IMR-90 (cell line): ENCODE measurements at regions not wholly inside any gene's neighbourhood (a gene's known extent, or its start where the extent isn't known, plus 50 kb on each side); places are given as distances from the start of the nearest gene placed in this dataset.

Experiments used
- BHLHE40 ChIP-seq: fragments of 150-350 bp; IDR thresholded peaks from 2 replicates; pipeline ENCODE4 v1.6.1; 2016; ENCODE audit warnings: mild to moderate bottlenecking, low read depth, low read length
- CEBPB ChIP-seq: IDR thresholded peaks from 2 replicates; pipeline ENCODE4 v1.6.1; 2012; ENCODE audit warnings: low read depth, low read length, improper control_type of control experiment
- CHD1 ChIP-seq: IDR thresholded peaks from 2 replicates; pipeline ENCODE4 v1.6.1; 2012; ENCODE audit warnings: low read depth, low read length, improper control_type of control experiment
- FOS ChIP-seq: fragments of 150-350 bp; IDR thresholded peaks from 2 replicates; pipeline ENCODE4 v1.6.1; 2016; ENCODE audit warnings: low read depth, low read length
- MAFK ChIP-seq: IDR thresholded peaks from 2 replicates; pipeline ENCODE4 v1.6.1; 2012; ENCODE audit warnings: low read depth, low read length, improper control_type of control experiment
- MAZ ChIP-seq: IDR thresholded peaks from 2 replicates; pipeline ENCODE4 v1.6.1; 2012; ENCODE audit warnings: low read depth, mild to moderate bottlenecking, low read length, improper control_type of control experiment, moderate library complexity, borderline replicate concordance
- MXI1 ChIP-seq: IDR thresholded peaks from 2 replicates; pipeline ENCODE4 v1.6.1; 2012; ENCODE audit warnings: low read depth, mild to moderate bottlenecking, low read length, moderate library complexity, borderline replicate concordance
- NFE2L2 ChIP-seq: fragments of 150-350 bp; IDR thresholded peaks from 2 replicates; pipeline ENCODE4 v1.6.1; 2016; ENCODE audit warnings: low read depth, mild to moderate bottlenecking, low read length
- POLR2A ChIP-seq: IDR thresholded peaks from 2 replicates; pipeline ENCODE4 v1.6.1; 2012; ENCODE audit warnings: mild to moderate bottlenecking, low read depth, low read length
- RAD21 ChIP-seq: IDR thresholded peaks from 2 replicates; pipeline ENCODE4 v1.6.1; 2012; ENCODE audit warnings: low read length, improper control_type of control experiment
- TF ChIP-seq, protein P1 (sequence below): conservative IDR thresholded peaks from 2 replicates; pipeline ENCODE4 v1.5.1; 2012; ENCODE audit warnings: mild to moderate bottlenecking, low read depth, low read length, improper control_type of control experiment
- TF ChIP-seq, protein P2 (sequence below): fragments of 150-350 bp; IDR thresholded peaks from 2 replicates; pipeline ENCODE4 v1.6.1; 2016; ENCODE audit warnings: low read depth, mild to moderate bottlenecking, low read length, moderate library complexity, borderline replicate concordance
- TF ChIP-seq, protein P3 (sequence below): fragments of 150-350 bp; IDR thresholded peaks from 2 replicates; pipeline ENCODE4 v1.6.1; 2017; ENCODE audit warnings: mild to moderate bottlenecking, antibody characterized with exemption, low read length, low read depth

DNA sequence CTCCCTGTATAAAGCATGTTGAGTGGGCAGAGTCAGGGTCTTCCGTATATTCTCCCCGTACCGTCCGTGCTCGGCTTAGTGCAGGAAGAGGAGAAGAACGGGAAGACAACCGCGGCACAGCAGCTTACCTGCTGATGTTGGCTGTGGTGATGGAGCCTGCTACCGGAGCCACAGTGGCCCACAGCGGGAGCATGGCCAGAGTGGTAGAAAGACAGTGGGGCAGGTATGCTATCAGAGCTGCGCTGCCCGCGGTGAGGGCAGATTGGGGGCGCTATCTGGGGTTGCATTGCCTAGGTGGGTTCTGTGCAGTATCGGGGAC is 120.7 kb upstream of the VPREB1 start:
- TF ChIP-seq, protein P1, sequence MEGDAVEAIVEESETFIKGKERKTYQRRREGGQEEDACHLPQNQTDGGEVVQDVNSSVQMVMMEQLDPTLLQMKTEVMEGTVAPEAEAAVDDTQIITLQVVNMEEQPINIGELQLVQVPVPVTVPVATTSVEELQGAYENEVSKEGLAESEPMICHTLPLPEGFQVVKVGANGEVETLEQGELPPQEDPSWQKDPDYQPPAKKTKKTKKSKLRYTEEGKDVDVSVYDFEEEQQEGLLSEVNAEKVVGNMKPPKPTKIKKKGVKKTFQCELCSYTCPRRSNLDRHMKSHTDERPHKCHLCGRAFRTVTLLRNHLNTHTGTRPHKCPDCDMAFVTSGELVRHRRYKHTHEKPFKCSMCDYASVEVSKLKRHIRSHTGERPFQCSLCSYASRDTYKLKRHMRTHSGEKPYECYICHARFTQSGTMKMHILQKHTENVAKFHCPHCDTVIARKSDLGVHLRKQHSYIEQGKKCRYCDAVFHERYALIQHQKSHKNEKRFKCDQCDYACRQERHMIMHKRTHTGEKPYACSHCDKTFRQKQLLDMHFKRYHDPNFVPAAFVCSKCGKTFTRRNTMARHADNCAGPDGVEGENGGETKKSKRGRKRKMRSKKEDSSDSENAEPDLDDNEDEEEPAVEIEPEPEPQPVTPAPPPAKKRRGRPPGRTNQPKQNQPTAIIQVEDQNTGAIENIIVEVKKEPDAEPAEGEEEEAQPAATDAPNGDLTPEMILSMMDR, result no peak
- TF ChIP-seq POLR2A (no peak), MAFK (no peak), RAD21 (no peak), CHD1 (no peak), MXI1 (no peak), BHLHE40 (no peak), MAZ (no peak), FOS (no peak), CEBPB (no peak), NFE2L2 (no peak)
- TF ChIP-seq, protein P2, sequence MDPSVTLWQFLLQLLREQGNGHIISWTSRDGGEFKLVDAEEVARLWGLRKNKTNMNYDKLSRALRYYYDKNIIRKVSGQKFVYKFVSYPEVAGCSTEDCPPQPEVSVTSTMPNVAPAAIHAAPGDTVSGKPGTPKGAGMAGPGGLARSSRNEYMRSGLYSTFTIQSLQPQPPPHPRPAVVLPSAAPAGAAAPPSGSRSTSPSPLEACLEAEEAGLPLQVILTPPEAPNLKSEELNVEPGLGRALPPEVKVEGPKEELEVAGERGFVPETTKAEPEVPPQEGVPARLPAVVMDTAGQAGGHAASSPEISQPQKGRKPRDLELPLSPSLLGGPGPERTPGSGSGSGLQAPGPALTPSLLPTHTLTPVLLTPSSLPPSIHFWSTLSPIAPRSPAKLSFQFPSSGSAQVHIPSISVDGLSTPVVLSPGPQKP, result no peak
- TF ChIP-seq, protein P3, sequence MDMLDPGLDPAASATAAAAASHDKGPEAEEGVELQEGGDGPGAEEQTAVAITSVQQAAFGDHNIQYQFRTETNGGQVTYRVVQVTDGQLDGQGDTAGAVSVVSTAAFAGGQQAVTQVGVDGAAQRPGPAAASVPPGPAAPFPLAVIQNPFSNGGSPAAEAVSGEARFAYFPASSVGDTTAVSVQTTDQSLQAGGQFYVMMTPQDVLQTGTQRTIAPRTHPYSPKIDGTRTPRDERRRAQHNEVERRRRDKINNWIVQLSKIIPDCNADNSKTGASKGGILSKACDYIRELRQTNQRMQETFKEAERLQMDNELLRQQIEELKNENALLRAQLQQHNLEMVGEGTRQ, result no peak
